GM18868 (cell line): ENCODE measurements at regions not wholly inside any gene's neighbourhood (a gene's known extent, or its start where the extent isn't known, plus 50 kb on each side); places are given as distances from the start of the nearest gene placed in this dataset.
A peak's percentile ranks its signal among the peaks of the same experiment; 100 is the strongest.

Experiments used
- ATAC-seq: cut with Tn5 transposase; IDR thresholded peaks from one replicate; pipeline ENCODE4 v1.9.1; 2021; ENCODE audit warnings: mild to moderate bottlenecking, moderate library complexity; ENCODE audit not compliant: unreplicated experiment

DNA sequence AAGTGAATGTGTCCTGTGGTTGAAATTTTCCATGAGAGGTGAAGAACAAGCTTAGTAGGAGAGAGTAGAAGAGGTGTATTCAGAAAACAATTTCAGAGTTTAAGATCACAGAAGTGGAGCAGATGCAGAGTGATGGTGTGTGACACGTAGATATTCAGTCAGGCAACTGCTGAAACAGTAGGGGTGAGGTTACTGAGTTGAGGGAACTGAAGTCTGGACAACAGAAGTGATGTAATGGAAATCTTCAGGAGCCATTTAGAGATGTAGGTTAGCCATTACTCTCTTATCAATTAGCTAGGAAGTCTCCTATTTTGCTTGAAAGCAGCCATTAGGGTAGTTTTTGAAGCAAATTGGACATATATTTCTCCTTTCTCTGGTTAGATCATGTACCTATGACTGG lies 584.4 kb downstream of the PKHD1 start:
- ATAC-seq = no peak

DNA sequence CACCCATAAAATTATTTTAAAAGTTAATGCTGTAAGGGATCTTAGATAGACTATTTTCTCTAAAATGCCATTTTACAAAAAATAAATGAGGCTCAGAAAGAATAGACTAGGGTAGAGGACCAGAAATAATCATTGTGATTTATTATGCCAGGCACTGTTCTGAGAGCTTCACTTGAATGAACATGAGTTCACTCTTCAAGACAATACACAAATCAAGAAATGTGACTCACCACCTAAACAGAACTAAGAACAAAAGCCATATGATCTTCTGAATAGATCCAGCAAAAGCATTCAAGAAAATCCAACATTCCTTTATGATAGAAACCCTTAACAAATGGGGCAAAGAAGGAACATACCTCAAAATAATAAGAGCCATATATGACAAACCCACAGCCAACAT lies 582.0 kb downstream of the PKHD1 start:
- no peak for ATAC-seq

DNA sequence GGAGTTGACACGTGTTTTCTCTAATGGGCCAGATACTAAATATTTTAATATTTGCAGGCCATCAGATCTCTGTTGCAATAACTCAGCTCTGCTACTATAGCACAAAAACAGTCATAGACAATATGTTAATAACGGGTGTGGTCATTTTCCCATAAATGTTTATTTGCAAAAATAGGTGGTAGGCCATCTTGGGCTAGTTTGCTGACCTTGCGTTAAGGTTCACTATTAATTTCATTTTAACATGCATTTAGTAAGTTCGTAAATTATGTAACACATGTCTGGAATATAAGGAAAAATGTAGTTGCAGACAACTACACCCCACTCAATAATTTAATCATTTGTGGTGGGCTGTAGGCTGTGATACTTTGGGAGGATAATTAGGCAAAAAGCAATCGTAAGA lies 577.8 kb downstream of the PKHD1 start:
- no peak for ATAC-seq

DNA sequence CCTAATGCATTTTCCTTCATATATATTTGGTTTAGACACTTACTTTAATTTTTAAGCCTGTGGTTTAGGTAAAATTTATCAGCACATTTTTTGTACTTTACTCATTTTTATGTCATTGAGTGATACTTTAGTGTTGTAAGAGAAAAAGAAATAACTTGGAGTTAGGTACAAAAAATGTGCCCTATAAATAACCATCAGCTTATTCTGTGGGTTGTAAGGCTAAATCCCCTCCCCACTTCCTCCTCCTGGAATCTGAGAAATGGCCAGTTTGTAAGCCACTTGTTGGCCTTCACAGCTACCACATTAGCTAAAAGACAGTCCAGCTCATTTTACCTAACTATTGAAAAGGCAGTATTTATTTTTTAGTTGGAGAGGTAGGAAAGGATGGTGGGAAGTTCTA lies 576.3 kb downstream of the PKHD1 start:
- no peak for ATAC-seq

DNA sequence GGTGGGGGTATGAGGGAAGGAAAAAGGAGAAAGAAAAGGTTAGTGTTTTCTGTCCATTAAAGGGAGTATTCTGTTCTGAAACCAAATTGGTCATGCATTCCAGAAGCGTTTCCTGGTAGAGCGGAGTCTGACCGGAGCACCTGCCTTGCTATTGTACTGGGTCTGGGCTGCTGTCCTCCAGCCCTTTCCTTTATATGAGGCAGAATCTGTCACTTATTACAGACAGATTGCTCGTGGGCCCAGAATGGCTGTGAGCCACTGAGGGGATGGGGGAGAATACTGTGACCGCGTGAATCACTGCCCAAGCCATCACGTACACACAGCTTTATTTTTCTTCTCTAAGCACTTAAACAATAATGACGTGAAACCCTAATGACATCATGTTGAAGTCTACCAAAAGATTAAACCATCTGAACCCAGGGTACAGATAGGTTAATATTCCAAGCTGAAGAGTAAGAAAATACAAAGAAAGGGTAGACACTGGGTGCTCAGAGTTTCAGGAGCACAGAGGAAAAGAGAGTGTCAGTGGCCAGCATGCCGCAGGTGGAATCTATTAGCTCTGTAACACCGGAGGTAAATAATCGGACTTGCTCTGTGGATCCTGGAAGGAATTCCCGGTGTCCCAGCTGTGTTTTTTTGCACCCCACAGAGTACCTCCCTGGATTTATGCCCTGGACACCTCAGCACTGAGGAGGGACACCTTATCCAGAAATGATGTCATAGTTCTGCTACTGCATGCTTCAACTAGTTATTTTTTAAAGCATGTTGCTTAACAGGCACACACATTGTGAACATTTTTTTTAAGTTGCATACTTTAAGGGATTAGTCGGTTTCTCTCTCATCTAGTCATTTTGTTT lies 573.3 kb downstream of the PKHD1 start:
- no peak for ATAC-seq

DNA sequence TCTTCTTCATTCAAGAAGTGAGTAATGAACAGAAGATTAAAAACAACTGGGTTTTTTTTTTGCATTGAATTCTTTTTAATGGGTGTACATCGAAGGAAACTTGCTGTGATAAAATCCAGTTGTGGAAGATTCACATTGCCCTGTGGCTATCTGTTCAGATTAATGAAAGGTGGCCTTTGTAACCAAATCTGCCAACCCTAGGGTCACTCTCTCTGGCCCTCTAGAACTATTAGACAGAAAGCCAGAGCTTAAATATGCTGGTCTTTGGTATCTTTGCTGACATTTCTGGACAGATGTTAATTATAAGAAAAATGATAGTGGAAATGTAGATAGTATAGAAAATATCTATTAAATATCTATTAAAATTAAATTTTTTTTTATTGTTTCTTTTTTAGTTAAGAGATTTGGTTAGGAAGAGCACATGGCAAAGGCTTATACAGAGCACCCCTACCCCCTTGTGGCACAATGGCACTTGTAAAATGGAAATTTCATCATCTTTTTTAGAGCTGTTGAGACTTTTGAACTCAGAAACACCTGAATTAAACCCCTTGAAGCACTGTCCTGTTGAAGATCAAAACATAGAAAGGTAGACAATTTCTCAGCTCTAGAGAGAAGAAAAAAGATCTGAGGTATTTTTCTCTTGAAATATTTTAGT lies 572.5 kb downstream of the PKHD1 start:
- ATAC-seq = no peak

DNA sequence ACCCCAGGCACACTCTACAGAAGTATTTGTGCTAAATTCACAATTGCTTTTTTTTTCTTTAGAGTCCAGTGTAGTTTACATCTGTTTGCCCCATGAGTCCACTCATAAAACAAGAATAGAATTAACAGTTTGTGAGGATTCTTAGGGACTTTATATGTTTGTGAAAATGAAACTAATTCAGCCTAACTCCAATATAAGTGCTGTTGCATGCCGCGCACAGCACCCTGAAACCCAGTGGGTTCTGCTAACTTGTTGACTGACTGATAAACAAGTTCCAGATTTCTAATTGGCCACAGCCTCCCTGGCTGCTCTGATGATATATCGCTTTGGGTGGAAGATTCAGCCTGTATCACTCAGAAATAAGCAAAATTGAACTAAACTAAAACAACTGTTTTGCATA lies 561.4 kb downstream of the PKHD1 start:
- no peak for ATAC-seq

DNA sequence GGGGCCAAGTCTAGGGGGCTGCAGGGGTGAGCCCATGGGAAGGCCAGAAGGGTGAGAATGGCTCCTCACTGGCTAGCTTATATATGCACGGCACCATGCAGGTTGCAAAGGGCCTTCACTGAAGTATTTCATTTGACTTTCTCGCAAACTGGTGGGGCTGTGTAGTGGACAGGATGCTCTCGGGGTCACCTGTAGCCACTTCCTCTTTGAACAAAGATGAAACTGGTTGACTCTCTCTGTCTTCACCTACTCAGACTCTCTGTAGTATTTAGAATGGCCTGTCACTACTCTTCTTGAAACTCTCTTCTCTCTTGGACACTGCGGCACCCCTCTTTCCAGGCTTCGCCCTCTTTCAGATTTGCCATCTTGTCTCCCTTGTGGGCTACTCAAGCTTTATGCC lies 560.5 kb downstream of the PKHD1 start:
- peak; percentile 46 for ATAC-seq

DNA sequence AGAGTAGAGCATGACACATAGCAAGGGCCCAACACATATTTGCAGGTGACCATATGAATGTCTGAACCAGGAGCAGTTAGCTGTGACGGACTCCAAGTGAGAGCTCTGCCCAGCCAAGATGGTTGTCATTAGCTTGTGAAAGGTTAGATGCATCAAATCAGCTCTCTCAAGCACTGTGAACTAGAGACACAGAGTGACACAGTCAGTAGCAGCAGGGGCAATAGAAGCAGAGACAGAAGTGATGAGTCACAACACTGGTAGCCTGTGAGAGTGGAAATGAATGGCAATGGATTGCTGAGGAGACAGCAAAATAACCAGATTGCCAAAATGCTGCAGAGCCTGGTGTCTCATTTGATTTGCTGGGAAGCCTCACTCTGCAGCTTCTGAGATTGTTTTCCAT lies 558.9 kb downstream of the PKHD1 start:
- ATAC-seq = peak; percentile 51

DNA sequence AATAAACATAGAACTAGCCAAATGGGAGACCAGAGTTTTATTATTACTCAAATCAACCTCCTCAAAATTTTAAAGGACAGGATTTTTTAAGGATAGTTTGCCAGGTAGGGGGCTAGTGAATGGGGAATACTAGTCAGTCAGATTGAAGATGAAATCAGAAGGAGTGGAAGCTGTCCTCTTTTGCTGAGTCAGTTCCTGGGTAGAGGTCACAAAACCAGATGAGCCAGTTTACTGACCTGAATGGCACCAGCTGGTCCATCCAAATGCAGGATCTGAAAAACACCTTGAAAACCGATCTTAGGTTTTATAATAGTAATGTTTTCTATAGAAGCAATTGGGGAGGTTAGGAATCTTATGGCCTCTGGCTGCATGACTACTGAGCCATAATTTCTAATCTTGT lies 558.2 kb downstream of the PKHD1 start:
- no peak for ATAC-seq

DNA sequence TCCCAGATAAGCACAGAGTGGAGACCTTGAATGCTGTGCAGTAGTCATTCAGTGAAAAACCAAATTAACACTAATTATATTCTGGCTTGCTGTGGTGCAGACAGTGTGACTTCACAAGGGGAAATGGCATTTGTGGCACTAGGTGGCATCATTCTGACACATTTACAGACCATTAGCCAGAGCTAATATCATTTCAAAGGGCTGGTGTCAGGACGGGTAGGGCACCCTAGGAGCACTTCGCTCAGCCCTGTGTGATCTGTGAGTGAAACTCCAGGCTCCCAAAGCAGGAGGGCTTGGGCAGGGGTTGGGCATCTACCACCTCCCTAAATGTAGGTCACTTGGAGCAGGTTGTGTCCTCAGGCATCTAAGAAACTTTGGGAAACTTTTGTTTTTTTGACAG lies 555.8 kb downstream of the PKHD1 start:
- ATAC-seq = peak; percentile 47

DNA sequence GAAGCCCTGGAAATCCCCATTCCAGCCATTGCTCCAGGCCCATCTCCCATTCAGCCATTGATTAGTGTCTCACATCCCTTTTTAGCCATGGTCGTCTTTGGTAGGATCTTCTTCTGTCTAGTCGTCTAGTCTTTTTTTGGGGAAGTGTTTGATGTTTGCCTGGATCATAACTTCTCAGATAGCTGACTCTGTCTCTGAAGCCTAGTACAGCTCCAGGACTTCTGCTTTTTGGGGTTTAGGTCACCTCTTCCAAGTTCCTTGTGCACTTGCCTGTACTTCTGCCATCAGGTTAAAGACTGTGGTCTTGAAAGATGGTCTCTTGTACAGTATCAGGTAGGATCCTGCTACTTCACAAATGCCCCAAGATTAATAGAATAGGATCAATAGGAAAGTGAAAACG lies 553.5 kb downstream of the PKHD1 start:
- ATAC-seq = no peak

DNA sequence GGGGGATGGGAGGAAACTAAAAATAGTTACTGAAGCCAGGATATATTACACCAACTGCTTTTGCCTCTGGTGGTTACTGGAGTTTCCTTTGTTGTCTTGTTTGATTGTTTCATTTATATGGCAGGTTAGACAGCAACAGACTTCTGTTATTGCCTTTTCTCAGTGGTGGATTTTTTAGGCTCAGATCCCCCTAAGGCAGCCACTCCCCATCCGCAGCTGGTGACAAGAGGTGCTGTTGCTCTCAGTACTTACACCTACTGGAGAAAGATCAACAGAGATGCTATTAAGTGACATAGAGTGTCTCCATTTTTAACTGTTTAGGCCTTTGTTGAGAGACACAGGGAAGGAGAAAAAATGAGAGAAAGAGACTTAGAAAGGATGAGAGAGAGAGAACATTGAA lies 552.1 kb downstream of the PKHD1 start:
- ATAC-seq = no peak

DNA sequence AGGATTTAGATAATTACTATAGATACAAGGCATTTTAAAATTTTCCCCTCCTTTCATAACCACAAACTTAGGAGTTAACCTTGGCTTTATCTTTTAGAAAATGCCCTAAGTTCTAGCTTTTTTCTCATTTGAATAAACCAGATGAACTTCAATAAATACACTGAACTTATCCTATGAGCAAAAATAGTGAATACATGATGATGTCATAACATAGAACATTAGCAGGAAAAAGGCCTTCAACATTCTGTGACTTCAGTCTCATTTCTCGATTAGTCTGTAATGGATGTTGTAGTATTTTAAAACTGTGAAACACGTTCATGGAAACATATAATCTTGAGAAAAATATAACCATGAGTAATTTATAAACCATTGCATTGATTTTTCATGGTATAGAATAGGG lies 550.7 kb downstream of the PKHD1 start:
- no peak for ATAC-seq

DNA sequence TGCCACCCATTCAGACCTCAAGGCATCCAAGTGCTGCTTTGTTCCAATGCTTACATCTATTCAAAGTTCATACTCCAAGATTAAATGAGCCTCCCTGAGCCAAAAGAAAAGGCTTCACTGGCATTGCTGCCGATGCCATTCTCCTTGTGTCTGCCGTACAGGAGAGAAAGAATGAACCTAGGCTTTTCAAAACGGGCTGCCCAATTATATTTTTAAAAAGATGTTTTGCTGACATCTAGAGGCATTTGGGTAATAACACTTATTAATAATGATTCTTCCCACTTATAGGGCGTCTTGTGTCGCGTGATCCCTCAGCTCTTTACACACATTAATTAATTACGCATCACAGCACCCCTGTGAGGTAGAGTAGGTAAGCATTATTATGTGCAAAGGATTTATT lies 545.6 kb downstream of the PKHD1 start:
- peak; percentile 37 for ATAC-seq

DNA sequence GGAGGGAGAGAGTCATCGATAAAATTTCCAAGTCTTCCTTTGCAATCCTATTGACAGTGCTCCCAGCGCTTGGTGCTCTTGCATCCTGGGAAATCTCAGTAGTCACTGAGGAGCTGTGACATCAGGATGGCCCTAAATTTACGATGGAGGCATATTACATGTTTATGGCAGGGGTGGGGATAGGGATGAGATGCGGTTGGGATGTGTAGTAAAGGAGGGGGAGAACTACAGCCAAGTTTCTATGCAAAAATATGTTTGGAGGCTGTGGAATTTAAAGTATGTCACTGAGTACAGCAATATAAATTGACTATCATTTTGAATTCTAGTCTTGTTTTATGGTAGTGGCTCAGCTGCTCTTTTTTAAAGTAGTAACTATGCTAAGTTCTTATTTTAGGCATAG lies 544.9 kb downstream of the PKHD1 start:
- ATAC-seq = no peak

DNA sequence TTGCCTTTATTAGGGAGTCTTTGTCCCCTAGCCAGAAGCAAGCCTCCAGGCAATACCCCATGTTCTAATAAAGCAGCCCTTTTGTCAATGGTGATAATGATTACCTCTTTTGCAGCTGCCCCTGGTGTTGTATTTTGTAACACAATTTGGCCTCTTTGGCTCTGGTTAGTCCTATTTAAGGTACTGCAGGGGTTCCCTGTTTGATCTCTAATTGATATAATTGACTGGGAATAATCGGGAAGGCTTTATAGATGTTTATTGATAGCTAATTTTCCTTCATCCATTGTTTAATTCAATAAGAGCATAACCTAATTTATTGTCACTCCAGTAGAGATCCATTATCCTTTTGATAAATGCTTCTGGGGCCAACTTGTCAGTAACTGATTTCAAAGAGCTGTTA lies 537.2 kb downstream of the PKHD1 start:
- ATAC-seq = no peak

DNA sequence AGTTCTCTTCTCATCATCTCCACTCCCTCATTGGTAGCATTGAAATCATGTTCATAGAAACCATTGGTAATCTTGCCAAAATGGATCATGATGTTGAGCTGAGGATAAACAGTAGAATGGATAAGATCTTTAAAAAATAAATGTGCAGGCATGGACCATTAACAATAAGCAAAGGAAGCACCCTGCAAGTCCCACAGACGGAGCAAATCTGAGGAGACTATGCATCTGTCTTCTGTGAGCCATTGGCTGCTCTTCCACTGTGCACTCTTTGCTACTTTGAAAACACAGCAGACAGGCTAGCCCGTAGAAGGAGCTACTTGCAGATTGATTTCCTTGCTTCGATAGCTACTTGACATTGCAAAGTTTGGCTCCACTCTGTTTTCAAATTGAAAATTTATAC lies 535.0 kb downstream of the PKHD1 start:
- ATAC-seq = no peak

DNA sequence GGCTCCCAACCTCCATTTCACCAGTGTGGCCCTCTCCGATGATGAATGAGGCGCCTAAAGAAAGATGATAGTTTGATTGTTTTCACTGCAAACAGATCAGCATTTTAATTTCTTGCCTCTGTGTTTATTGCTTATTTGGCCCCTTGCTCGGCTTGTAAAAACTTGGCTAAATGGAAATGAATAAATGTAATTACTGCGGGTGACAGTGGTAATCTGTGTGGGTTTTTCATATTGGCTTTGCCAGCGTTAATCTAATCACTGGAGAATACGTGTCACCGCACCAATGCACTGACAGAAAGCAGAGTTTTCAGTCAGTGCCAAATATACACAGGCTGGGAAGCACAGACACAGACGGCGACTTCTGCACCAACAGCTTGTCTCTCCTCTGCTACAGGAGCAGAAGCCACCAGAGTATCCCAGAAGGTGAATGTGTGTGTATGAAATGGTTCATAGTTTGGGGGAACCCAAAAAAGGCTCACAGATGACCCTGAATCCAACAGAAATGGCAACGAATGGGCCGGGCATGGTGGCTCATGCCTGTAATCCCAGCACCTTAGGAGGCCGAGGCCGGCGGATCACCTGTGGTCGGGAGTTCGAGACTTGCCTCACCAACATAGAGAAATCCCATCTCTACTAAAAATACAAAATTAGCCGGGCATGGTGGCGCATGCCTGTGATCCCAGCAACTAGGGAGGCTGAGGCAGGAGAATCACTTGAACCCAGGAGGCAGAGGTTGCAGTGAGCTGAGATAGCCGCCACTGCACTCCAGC lies 534.0 kb downstream of the PKHD1 start:
- no peak for ATAC-seq

DNA sequence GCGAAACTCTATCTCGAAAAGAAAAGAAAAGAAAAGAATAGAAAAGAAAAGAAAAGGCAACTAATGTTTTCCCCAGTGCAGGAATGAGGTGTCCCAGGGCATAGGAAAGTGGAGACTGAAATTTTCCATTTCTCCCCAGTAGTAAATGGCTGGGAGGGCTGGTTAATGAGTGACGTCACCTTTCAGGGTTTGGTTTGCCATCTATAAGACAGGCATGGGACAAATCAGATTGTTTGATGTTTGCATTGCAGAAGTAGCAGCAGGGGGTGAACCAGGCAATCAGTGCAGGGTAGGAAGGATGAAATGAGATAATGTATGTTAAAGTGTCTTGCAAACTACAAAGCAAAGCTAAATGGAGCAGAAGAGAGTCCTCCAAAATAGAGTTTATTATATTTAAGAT lies 533.4 kb downstream of the PKHD1 start:
- ATAC-seq = no peak

DNA sequence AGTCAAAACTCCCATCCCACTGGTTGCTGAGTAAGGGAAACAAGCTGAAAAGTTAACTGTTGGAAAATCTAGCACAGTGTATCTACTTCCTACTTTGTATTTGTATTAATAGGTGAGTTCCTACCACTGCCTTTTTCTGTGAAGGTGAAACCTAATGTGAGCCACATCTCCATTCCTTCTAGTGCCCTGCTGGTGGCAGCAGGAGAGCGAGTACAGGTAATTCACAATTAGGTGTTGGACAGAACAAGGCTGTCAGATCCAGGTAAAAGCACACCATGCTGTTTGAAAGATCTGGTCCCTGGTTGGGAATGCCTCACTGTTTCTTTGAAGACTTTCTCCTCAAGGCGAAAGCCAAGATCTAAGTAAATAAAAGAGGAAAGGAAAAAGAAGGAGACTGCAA lies 528.4 kb downstream of the PKHD1 start:
- peak; percentile 61 for ATAC-seq

DNA sequence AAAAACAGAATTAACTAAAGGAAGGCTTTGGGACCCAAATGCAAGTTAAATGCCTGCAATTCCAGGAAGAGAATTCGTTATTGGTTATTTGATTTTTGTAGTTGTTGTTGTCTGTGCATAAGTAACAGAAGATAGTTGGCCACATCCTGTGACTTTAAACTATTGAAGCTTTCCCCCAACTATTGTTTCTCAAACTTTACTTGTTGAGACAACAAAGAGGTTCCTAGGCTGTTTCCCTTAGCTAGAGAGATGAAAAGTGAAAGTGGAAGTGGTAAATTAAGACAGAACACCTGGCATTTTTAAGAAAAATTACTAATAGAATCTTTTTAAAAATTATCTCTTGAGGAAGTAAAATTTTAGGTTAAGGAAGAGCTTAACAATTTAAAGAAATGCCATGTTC lies 525.2 kb downstream of the PKHD1 start:
- ATAC-seq = peak; percentile 94
